ENCODE measurements at regions not wholly inside any gene's neighbourhood (a gene's known extent, or its start where the extent isn't known, plus 50 kb on each side); places are given as distances from the start of the nearest gene placed in this dataset.
"Not testable (repeated sequence)": the region's sequence is repeated elsewhere in the genome, so short reads cannot be mapped to it uniquely, and the experiment has no call there.

- no peak for DNase-seq
Measured at GRCh38 chr1:229710746-229711145, 84.7 kb downstream of the URB2 start.

- DNase-seq, result no peak
Measured at GRCh38 chr1:229714306-229714705, 88.3 kb downstream of the URB2 start.

- no peak for DNase-seq
Measured at GRCh38 chr1:229714964-229715603, 89.0 kb downstream of the URB2 start.

- DNase-seq, result no peak
Measured at GRCh38 chr1:229716069-229716468, 90.0 kb downstream of the URB2 start.

- no peak for DNase-seq
Measured at GRCh38 chr1:229716704-229717103, 90.7 kb downstream of the URB2 start.

GRCh38 chr1:229717786-229718576 lies 91.9 kb downstream of the URB2 start:
- no peak for DNase-seq

GRCh38 chr1:229726061-229726460 lies 100.0 kb downstream of the URB2 start:
- DNase-seq, result no peak

GRCh38 chr1:229729916-229730315 lies 103.9 kb downstream of the URB2 start:
- no peak for DNase-seq

GRCh38 chr1:229730573-229730972 lies 104.5 kb downstream of the URB2 start:
- DNase-seq, result no peak

- DNase-seq, result no peak
Measured at GRCh38 chr1:229732061-229732460, 106.0 kb downstream of the URB2 start.

GRCh38 chr1:229736376-229736775 lies 110.3 kb downstream of the URB2 start:
- no peak for DNase-seq

GRCh38 chr1:229742614-229743013 lies 116.6 kb downstream of the URB2 start:
- not testable (repeated sequence) for DNase-seq

GRCh38 chr1:229749992-229750391 lies 123.9 kb downstream of the URB2 start:
- no peak for DNase-seq

GRCh38 chr1:229751610-229752009 lies 125.6 kb downstream of the URB2 start:
- DNase-seq, result no peak

GRCh38 chr1:229752679-229753078 lies 126.6 kb downstream of the URB2 start:
- DNase-seq, result no peak

- no peak for DNase-seq
Measured at GRCh38 chr1:229753764-229754551, 127.9 kb downstream of the URB2 start.

GRCh38 chr1:229756666-229757065 lies 130.6 kb downstream of the URB2 start:
- no peak for DNase-seq

- no peak for DNase-seq
Measured at GRCh38 chr1:229757226-229757625, 131.2 kb downstream of the URB2 start.

GRCh38 chr1:229758101-229759036 lies 132.3 kb downstream of the URB2 start:
- no peak for DNase-seq

GRCh38 chr1:229759037-229759435 lies 133.0 kb downstream of the URB2 start:
- no peak for DNase-seq

- DNase-seq, result no peak
Measured at GRCh38 chr1:229759586-229759985, 133.5 kb downstream of the URB2 start.

- DNase-seq, result no peak
Measured at GRCh38 chr1:229760478-229760996, 134.5 kb downstream of the URB2 start.

All from NCI-H1694 (cell line).